HepG2 (cell line): ENCODE measurements at regions not wholly inside any gene's neighbourhood (a gene's known extent, or its start where the extent isn't known, plus 50 kb on each side); places are given as distances from the start of the nearest gene placed in this dataset.

ENCODE experiments used
- ATAC-seq: fragments of 200-7000 bp; cut with Tn5 transposase; 3 replicates; pipeline ENCODE4 v1.9.1; 2020; ENCODE audit warnings: mild to moderate bottlenecking, moderate library complexity
- BruUV-seq: library from RNA; stranded (reverse); fragments of 400-500 nt; replicated peaks from 2 replicates; lab custom pipeline; 2021; lab: Mats Ljungman, UMichigan
- CTCF ChIA-PET: fragments of 300-600 bp; formaldehyde crosslinking; extraction: SDS; loops from one replicate; lab custom pipeline; 2021; ENCODE audit warnings: low total read pairs, inconsistent platforms, low intra/inter-chr PET ratio; lab: Yijun Ruan, JAX
- POLR2A ChIA-PET: fragments of 350-600 bp; sonication (Branson Sonifier 250); formaldehyde crosslinking; loops from one replicate; lab custom pipeline; 2020; ENCODE audit warnings: antibody characterized with exemption, inconsistent platforms; lab: Yijun Ruan, JAX
- DNase-seq: peaks from one replicate; pipeline ENCODE4 v3.0.0-alpha.2; 2015; ENCODE audit warnings: low spot score
- FAIRE-seq: peaks from 3 replicates; lab custom pipeline; 2011; peaks lifted over from hg19 to GRCh38; lab: Jason Lieb, UNC
- H2AFZ ChIP-seq: one replicate; pipeline ENCODE4 v1.6.1; 2011; ENCODE audit warnings: low read length, inconsistent platforms
- H3K27ac ChIP-seq: fragments of 300-600 bp; 3 replicates; pipeline ENCODE4 v1.8.0; 2011; ENCODE audit warnings: mixed run types, mild to moderate bottlenecking, mixed read lengths, low read length, inconsistent platforms; ENCODE audit not compliant: insufficient read depth; ENCODE audit errors: extremely low read length
- H3K27me3 ChIP-seq, 2 experiments: fragments of 200-600 bp in 1 of 2; 2 replicates in 1 of 2; 3 replicates in 1 of 2; pipeline versions ENCODE4 v1.6.0 to v1.8.0; 2011; ENCODE audit warnings: low read length in 2 of 2, mild to moderate bottlenecking in 2 of 2, moderate library complexity in 2 of 2, inconsistent platforms in 1 of 2; ENCODE audit not compliant: insufficient read depth in 2 of 2, control insufficient read depth in 1 of 2
- H3K36me3 ChIP-seq, 2 experiments: fragments of 200-600 bp in 1 of 2; replicated peaks in 1 of 2; 2 replicates in 1 of 2; 3 replicates in 1 of 2; pipeline versions ENCODE4 v1.5.1 to v1.8.0; 2011; ENCODE audit warnings: low read length in 2 of 2, inconsistent platforms in 1 of 2; ENCODE audit not compliant: insufficient read depth in 2 of 2, control insufficient read depth in 1 of 2
- H3K4me1 ChIP-seq: 2 replicates; pipeline ENCODE4 v1.5.1; 2012; ENCODE audit warnings: low read length, inconsistent platforms; ENCODE audit not compliant: insufficient read depth
- H3K4me2 ChIP-seq: 2 replicates; pipeline ENCODE4 v1.6.0; 2011; ENCODE audit warnings: low read depth, low read length, inconsistent platforms
- H3K4me3 ChIP-seq, 3 experiments: fragments of 200-600 bp in 1 of 3; sonication (generic), shearing (Covaris generic) in 1 of 3; replicated peaks in 1 of 3; 2 replicates each; pipeline ENCODE4 v1.5.1; 2011 to 2016; ENCODE audit warnings: low read length in 3 of 3, inconsistent platforms in 2 of 3, low read depth in 2 of 3, mild to moderate bottlenecking in 2 of 3, control low read depth in 1 of 3, mixed read lengths in 1 of 3; ENCODE audit not compliant: insufficient read depth in 1 of 3
- H3K79me2 ChIP-seq: one replicate; pipeline ENCODE4 v1.6.1; 2011; ENCODE audit warnings: low read length, inconsistent platforms; ENCODE audit not compliant: insufficient read depth
- H3K9ac ChIP-seq: 2 replicates; pipeline ENCODE4 v1.6.0; 2011; ENCODE audit warnings: mild to moderate bottlenecking, low read depth, low read length, inconsistent platforms; ENCODE audit not compliant: insufficient read depth
- H3K9me3 ChIP-seq: 2 replicates; pipeline ENCODE4 v1.5.1; 2012; ENCODE audit warnings: mild to moderate bottlenecking, low read length
- H4K20me1 ChIP-seq: 2 replicates; pipeline ENCODE4 v1.6.0; 2011; ENCODE audit warnings: inconsistent platforms, mild to moderate bottlenecking, low read length, moderate library complexity; ENCODE audit not compliant: insufficient read depth
- ATAD3A ChIP-seq: sonication (generic); formaldehyde crosslinking; IDR thresholded peaks from 2 replicates; pipeline ENCODE4 v1.4.0; 2020; ENCODE audit warnings: missing genetic modification reagents
- CEBPB ChIP-seq: IDR thresholded peaks from 2 replicates; pipeline ENCODE4 v1.6.1; 2011; ENCODE audit warnings: low read depth, low read length, improper control_type of control experiment, borderline replicate concordance
- HCFC1 ChIP-seq: fragments of 150-350 bp; IDR thresholded peaks from 2 replicates; pipeline ENCODE4 v1.6.1; 2014; ENCODE audit warnings: low read depth, low read length
- HNF1A ChIP-seq, 2 experiments: sonication (generic) in 1 of 2; formaldehyde crosslinking in 1 of 2; IDR thresholded peaks; 2 replicates each; pipeline versions ENCODE4 v1.4.0 to v1.6.1; 2016 to 2020; ENCODE audit warnings: borderline replicate concordance in 1 of 2, low read depth in 1 of 2, mild to moderate bottlenecking in 1 of 2, missing genetic modification reagents in 1 of 2
- HNRNPK ChIP-seq: fragments of 200-400 bp; formaldehyde crosslinking; IDR thresholded peaks from 2 replicates; pipeline ENCODE4 v1.6.1; 2018; ENCODE audit warnings: low read length, low read depth, moderate library complexity, mild to moderate bottlenecking; ENCODE audit not compliant: poor library complexity, severe bottlenecking
- ISX ChIP-seq: sonication (generic); formaldehyde crosslinking; conservative IDR thresholded peaks from 2 replicates; pipeline ENCODE4 v1.5.0; 2020; ENCODE audit warnings: missing genetic modification reagents
- KLF6 ChIP-seq: IDR thresholded peaks from 2 replicates; pipeline ENCODE4 v1.8.0; 2016; ENCODE audit warnings: missing biosample characterization, missing genetic modification reagents
- MAFG ChIP-seq: sonication (generic); formaldehyde crosslinking; IDR thresholded peaks from 2 replicates; pipeline ENCODE4 v1.5.1; 2020; ENCODE audit warnings: mild to moderate bottlenecking, missing genetic modification reagents
- MAZ ChIP-seq, 2 experiments: sonication (generic) in 1 of 2; formaldehyde crosslinking in 1 of 2; IDR thresholded peaks; 2 replicates each; pipeline versions ENCODE4 v1.5.0 to v1.6.1; 2012 to 2020; ENCODE audit warnings: low read depth in 2 of 2, mild to moderate bottlenecking in 2 of 2, borderline replicate concordance in 1 of 2, improper control_type of control experiment in 1 of 2, low read length in 1 of 2, missing genetic modification reagents in 1 of 2, moderate library complexity in 1 of 2
- MIER2 ChIP-seq: IDR thresholded peaks from 2 replicates; pipeline ENCODE4 v1.6.1; 2016; ENCODE audit warnings: missing biosample characterization, missing genetic modification reagents
- NCOR1 ChIP-seq: fragments of 200-600 bp; sonication (generic); IDR thresholded peaks from 2 replicates; pipeline ENCODE4 v1.7.0; 2017; ENCODE audit warnings: antibody characterized with exemption, low read length, borderline replicate concordance
- NFKBIZ ChIP-seq: IDR thresholded peaks from 2 replicates; pipeline ENCODE4 v1.6.1; 2018; ENCODE audit warnings: missing genetic modification reagents, missing compliant biosample characterization
- SATB2 ChIP-seq: sonication (generic); formaldehyde crosslinking; IDR thresholded peaks from 2 replicates; pipeline ENCODE4 v1.5.0; 2020; ENCODE audit warnings: missing genetic modification reagents
- TEF ChIP-seq: sonication (generic); formaldehyde crosslinking; IDR thresholded peaks from 2 replicates; pipeline ENCODE4 v1.5.0; 2020; ENCODE audit warnings: missing genetic modification reagents
- TIGD3 ChIP-seq: sonication (generic); formaldehyde crosslinking; IDR thresholded peaks from 2 replicates; pipeline ENCODE4 v1.5.1; 2020; ENCODE audit warnings: mild to moderate bottlenecking, missing genetic modification reagents, borderline replicate concordance
- ZFP36 ChIP-seq: fragments of 150-350 bp; IDR thresholded peaks from 2 replicates; pipeline ENCODE4 v1.6.1; 2018; ENCODE audit warnings: borderline replicate concordance, low read length, low read depth; ENCODE audit not compliant: partially characterized antibody
- ZNF275 ChIP-seq: sonication (generic); formaldehyde crosslinking; IDR thresholded peaks from 2 replicates; pipeline ENCODE4 v1.8.0; 2022; ENCODE audit warnings: missing genetic modification reagents, mild to moderate bottlenecking, inconsistent platforms, borderline replicate concordance
- ZNF563 ChIP-seq: sonication (generic); formaldehyde crosslinking; IDR thresholded peaks from 2 replicates; pipeline ENCODE4 v1.8.0; 2022; ENCODE audit warnings: mild to moderate bottlenecking, moderate library complexity, missing genetic modification reagents
- ZNF605 ChIP-seq: sonication (generic); formaldehyde crosslinking; IDR thresholded peaks from 2 replicates; pipeline ENCODE4 v1.8.0; 2022; ENCODE audit warnings: mild to moderate bottlenecking, missing genetic modification reagents
- in situ Hi-C: cut with HindIII; loops from 2 replicates; pipeline ENCODE4 v1.10.0; 2017; ENCODE audit warnings: low pct_unique_long_range_greater_than_20kb; ENCODE audit not compliant: extremely low pct_ligation_motif_present
- intact Hi-C: fragments of 100-400 bp; cut with micrococcal nuclease; formaldehyde crosslinking; loops from one replicate; pipeline ENCODE4 v1.10.0; 2022; ENCODE audit not compliant: unreplicated experiment

GRCh38 chr14:61622051-61622450 lies 73.3 kb upstream of the HIF1A start:
- Histone ChIP-seq H2AFZ (no peak overlapping the region), H3K79me2 (no peaks in the 10 kb centered on the region), H3K4me3 (no peak overlapping the region), H3K9ac (no peak overlapping the region), H4K20me1 (no peaks in the 10 kb centered on the region), H3K27me3 (no peaks in the 10 kb centered on the region), H3K36me3 (no peaks in the 10 kb centered on the region), H3K4me2 (no peak overlapping the region), H3K4me1 (peaks cover 14% of the 10 kb centered on the region), H3K9me3 (no peaks in the 10 kb centered on the region), H3K27ac (no peak overlapping the region)
- in situ Hi-C loops (no loop called here), intact Hi-C loops (no loop called here)
- ChIA-PET CTCF (no interaction called here), POLR2A (no interaction called here)
- ATAC-seq (no peak), FAIRE-seq (no peak), DNase-seq (no peak)
- no TSS peak for BruUV-seq
- no peak for TF ChIP-seq ATAD3A (CRISPR knock-in tag)
- no peak for TF ChIP-seq NFKBIZ (CRISPR knock-in tag)
- TF ChIP-seq MAZ (IDR thresholded peaks at IDR 0.05; ENCODE audit: borderline replicate concordance, low read depth, low read length) = no peak
- TF ChIP-seq MAZ (CRISPR knock-in tag; IDR thresholded peaks at IDR 0.05; ENCODE audit: low read depth) = no peak
- TF ChIP-seq ZNF563 (CRISPR knock-in tag) = no peak
- TF ChIP-seq TIGD3 (CRISPR knock-in tag) = no peak
- no peak for TF ChIP-seq ZFP36
- TF ChIP-seq TEF = no peak
- no peak for TF ChIP-seq SATB2 (CRISPR knock-in tag)
- no peak for TF ChIP-seq MAFG (CRISPR knock-in tag)
- no peak for TF ChIP-seq NCOR1
- no peak for TF ChIP-seq MIER2 (CRISPR knock-in tag)
- TF ChIP-seq ZNF275 (CRISPR knock-in tag) = no peak
- no peak for TF ChIP-seq ISX (CRISPR knock-in tag)
- TF ChIP-seq KLF6 = no peak
- no peak for TF ChIP-seq HNF1A (IDR thresholded peaks at IDR 0.05; ENCODE audit: low read depth)
- TF ChIP-seq HNF1A (CRISPR knock-in tag; IDR thresholded peaks at IDR 0.05; ENCODE audit: borderline replicate concordance) = no peak
- no peak for TF ChIP-seq HCFC1
- TF ChIP-seq ZNF605 (CRISPR knock-in tag) = no peak
- TF ChIP-seq CEBPB = no peak
- TF ChIP-seq HNRNPK = no peak
